ENCODE measurements at regions not wholly inside any gene's neighbourhood (a gene's known extent, or its start where the extent isn't known, plus 50 kb on each side); places are given as distances from the start of the nearest gene placed in this dataset.
"Not testable (repeated sequence)": the region's sequence is repeated elsewhere in the genome, so short reads cannot be mapped to it uniquely, and the experiment has no call there.

GRCh38 chr5:87188391-87188790 lies 79.3 kb upstream of the RASA1 start:
- DNase-seq: no peak
- Histone ChIP-seq H3K27me3 (ENCODE audit: control insufficient read depth, insufficient read depth, low read length) (no peaks in the 10 kb centered on the region), H3K4me3 (ENCODE audit: insufficient read depth, low read depth, low read length) (no peak overlapping the region), H3K36me3 (replicated peaks; ENCODE audit: control insufficient read depth, insufficient read depth, low read length) (no peaks in the 10 kb centered on the region)

GRCh38 chr5:87190041-87190440 lies 77.6 kb upstream of the RASA1 start:
- no peak overlapping the region for H3K4me3 ChIP-seq (ENCODE audit: insufficient read depth, low read depth, low read length)

DNA sequence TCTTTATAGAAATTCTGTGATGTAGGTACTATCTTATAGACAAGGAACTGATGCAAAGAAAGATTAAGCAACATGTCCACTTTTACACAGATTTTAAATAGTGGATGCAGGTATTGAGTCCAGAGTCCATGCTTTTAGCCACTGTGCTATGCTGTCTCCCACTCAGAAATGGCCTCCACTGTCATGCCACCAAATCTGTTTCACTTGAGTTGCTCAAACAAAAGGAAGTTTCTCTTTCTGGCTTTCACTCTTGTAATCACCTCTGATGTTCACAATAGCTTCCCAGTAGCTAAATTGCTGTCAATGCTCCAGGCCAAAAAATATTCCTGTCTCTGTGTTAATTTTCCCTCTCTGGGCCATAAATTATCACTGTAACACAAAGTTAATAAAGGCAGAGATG lies 77.0 kb upstream of the RASA1 start:
- no peak for DNase-seq
- Histone ChIP-seq H3K4me3 (ENCODE audit: insufficient read depth, low read depth, low read length) (no peak overlapping the region), H3K36me3 (replicated peaks; ENCODE audit: control insufficient read depth, insufficient read depth, low read length) (no peaks in the 10 kb centered on the region), H3K27me3 (ENCODE audit: control insufficient read depth, insufficient read depth, low read length) (no peaks in the 10 kb centered on the region)

More at GRCh38 chr5:87190041-87190440, 77.6 kb upstream of the RASA1 start:
- H3K27me3 ChIP-seq (ENCODE audit: control insufficient read depth, insufficient read depth, low read length): no peaks in the 10 kb centered on the region
- DNase-seq: no peak
- H3K36me3 ChIP-seq (replicated peaks; ENCODE audit: control insufficient read depth, insufficient read depth, low read length): no peaks in the 10 kb centered on the region

- Histone ChIP-seq H3K27me3 (ENCODE audit: control insufficient read depth, insufficient read depth, low read length) (no peaks in the 10 kb centered on the region), H3K36me3 (replicated peaks; ENCODE audit: control insufficient read depth, insufficient read depth, low read length) (no peaks in the 10 kb centered on the region), H3K4me3 (ENCODE audit: insufficient read depth, low read depth, low read length) (no peak overlapping the region)
- DNase-seq: no peak
Measured at GRCh38 chr5:87191645-87192044, 76.0 kb upstream of the RASA1 start.

DNA sequence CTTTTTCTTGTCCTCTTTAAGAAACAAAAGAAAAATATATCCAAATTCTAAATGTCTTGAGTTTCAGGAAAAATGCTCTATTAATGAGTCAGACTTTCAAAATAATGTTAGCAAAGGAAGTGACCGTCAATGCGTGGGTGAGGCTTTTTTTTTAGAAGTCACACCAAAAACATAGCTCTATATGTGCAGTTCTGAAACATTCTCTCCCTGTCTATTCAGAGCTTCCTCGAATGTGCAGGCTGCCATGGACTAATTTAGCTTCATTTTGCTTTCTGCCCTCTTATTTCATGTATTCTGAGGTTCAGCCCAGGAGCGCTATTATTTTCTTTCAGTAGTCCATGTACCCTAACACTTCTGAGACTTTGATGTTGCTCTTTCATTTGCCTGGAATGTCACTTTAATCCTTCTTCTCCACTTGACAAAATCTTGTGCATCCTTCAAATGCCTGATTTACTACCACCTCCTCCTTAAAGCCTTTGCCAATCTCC lies 72.5 kb upstream of the RASA1 start:
- DNase-seq: no peak
- Histone ChIP-seq H3K36me3 (replicated peaks; ENCODE audit: control insufficient read depth, insufficient read depth, low read length) (no peaks in the 10 kb centered on the region), H3K27me3 (ENCODE audit: control insufficient read depth, insufficient read depth, low read length) (no peaks in the 10 kb centered on the region), H3K4me3 (ENCODE audit: insufficient read depth, low read depth, low read length) (no peak overlapping the region)

DNA sequence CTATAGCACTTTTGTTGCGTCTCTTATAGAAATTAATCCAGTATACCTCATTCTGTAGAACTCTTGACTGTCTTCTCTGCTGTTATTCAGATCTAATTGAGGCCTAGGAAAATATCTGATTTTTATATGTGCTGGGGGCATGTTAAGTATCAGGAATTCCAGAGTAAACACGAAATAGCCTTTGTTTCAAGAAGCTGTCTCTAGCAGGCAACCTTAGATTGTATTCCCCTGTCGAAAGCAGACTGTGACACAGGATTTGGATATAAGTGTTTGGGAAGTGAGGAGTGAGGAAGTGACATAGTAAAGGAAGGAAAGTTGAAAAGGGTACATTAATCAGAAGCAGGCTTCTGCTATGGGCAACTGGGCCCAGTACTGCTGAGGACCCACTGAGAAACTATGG lies 72.1 kb upstream of the RASA1 start:
- Histone ChIP-seq H3K36me3 (replicated peaks; ENCODE audit: control insufficient read depth, insufficient read depth, low read length) (no peaks in the 10 kb centered on the region), H3K27me3 (ENCODE audit: control insufficient read depth, insufficient read depth, low read length) (no peaks in the 10 kb centered on the region), H3K4me3 (ENCODE audit: insufficient read depth, low read depth, low read length) (no peak overlapping the region)
- DNase-seq: no peak

- H3K36me3 ChIP-seq (replicated peaks; ENCODE audit: control insufficient read depth, insufficient read depth, low read length): no peaks in the 10 kb centered on the region
- no peaks in the 10 kb centered on the region for H3K27me3 ChIP-seq (ENCODE audit: control insufficient read depth, insufficient read depth, low read length)
- no peak for DNase-seq
- no peak overlapping the region for H3K4me3 ChIP-seq (ENCODE audit: insufficient read depth, low read depth, low read length)
Measured at GRCh38 chr5:87198010-87198409, 69.7 kb upstream of the RASA1 start.

DNA sequence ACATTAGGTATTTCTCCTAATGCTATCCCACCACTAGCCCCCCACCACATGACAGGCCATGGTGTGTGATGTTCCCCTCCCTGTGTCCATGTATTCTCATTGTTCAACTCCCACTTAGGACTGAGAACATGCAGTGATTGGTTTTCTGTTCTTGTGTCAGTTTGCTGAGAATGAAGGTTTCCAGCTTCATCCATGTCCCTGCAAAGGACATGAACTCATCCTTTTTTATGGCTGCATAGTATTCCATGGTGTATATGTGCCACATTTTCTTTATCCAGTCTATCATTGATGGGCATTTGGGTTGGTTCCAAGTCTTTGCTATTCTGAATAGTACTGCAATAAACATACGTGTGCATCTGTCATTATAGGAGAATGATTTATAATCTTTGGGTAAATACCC lies 68.4 kb upstream of the RASA1 start:
- not testable (repeated sequence) for H3K27me3 ChIP-seq (ENCODE audit: control insufficient read depth, insufficient read depth, low read length); DNase-seq; H3K4me3 ChIP-seq (ENCODE audit: insufficient read depth, low read depth, low read length); H3K36me3 ChIP-seq (replicated peaks; ENCODE audit: control insufficient read depth, insufficient read depth, low read length)

DNA sequence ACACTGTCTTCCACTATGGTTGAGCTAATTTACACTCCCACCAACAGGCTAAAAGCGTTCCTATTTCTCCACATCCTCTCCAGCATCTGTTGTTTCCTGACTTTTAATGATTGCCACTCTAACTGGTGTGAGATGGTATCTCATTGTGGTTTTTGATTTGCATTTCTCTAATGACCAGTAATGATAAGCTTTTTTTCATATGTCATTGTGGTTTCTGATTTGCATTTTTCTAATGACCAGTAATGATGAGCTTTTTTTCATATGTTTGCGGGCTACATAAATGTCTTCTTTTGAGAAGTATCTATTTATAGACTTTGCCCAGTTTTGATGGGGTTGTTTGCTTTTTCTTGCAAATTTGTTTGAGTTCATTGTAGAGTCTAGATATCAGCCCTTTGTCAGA lies 68.0 kb upstream of the RASA1 start:
- DNase-seq; H3K27me3 ChIP-seq (ENCODE audit: control insufficient read depth, insufficient read depth, low read length); H3K36me3 ChIP-seq (replicated peaks; ENCODE audit: control insufficient read depth, insufficient read depth, low read length); H3K4me3 ChIP-seq (ENCODE audit: insufficient read depth, low read depth, low read length): not testable (repeated sequence)

- no peak for DNase-seq
- Histone ChIP-seq H3K4me3 (ENCODE audit: insufficient read depth, low read depth, low read length) (no peak overlapping the region), H3K36me3 (replicated peaks; ENCODE audit: control insufficient read depth, insufficient read depth, low read length) (no peaks in the 10 kb centered on the region), H3K27me3 (ENCODE audit: control insufficient read depth, insufficient read depth, low read length) (no peaks in the 10 kb centered on the region)
Measured at GRCh38 chr5:87210076-87210475, 57.6 kb upstream of the RASA1 start.

DNA sequence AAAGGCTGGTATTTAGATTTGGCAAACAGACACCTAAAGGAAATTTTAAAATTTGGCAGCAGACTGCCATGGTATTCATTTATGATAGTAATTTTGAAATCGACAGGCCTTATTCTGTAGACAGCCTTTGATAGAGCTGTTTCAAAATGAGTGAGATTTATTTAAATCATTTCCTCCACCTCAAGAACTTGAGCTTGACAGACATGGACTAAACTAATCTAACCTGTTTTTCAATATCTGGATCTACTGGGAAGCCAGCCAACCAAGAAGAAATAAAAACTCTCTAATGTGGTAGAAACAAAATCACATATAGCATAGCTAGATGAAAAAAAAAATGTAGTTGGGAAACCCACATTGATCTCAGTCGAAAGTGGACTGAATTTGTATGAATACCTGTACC lies 56.9 kb upstream of the RASA1 start:
- Histone ChIP-seq H3K36me3 (replicated peaks; ENCODE audit: control insufficient read depth, insufficient read depth, low read length) (no peaks in the 10 kb centered on the region), H3K4me3 (ENCODE audit: insufficient read depth, low read depth, low read length) (no peak overlapping the region), H3K27me3 (ENCODE audit: control insufficient read depth, insufficient read depth, low read length) (no peaks in the 10 kb centered on the region)
- no peak for DNase-seq

GRCh38 chr5:87211676-87212075 lies 56.0 kb upstream of the RASA1 start:
- Histone ChIP-seq H3K36me3 (replicated peaks; ENCODE audit: control insufficient read depth, insufficient read depth, low read length) (no peaks in the 10 kb centered on the region), H3K27me3 (ENCODE audit: control insufficient read depth, insufficient read depth, low read length) (no peaks in the 10 kb centered on the region), H3K4me3 (ENCODE audit: insufficient read depth, low read depth, low read length) (no peak overlapping the region)
- no peak for DNase-seq

- H3K27me3 ChIP-seq (ENCODE audit: control insufficient read depth, insufficient read depth, low read length); H3K4me3 ChIP-seq (ENCODE audit: insufficient read depth, low read depth, low read length); H3K36me3 ChIP-seq (replicated peaks; ENCODE audit: control insufficient read depth, insufficient read depth, low read length); DNase-seq: not testable (repeated sequence)
Measured at GRCh38 chr5:87212183-87212582, 55.5 kb upstream of the RASA1 start.

- H3K4me3 ChIP-seq (ENCODE audit: insufficient read depth, low read depth, low read length); H3K27me3 ChIP-seq (ENCODE audit: control insufficient read depth, insufficient read depth, low read length); DNase-seq; H3K36me3 ChIP-seq (replicated peaks; ENCODE audit: control insufficient read depth, insufficient read depth, low read length): not testable (repeated sequence)
Measured at GRCh38 chr5:87217480-87217879, 50.2 kb upstream of the RASA1 start.

Data from H7 (cell line).